ENCODE measurements at regions not wholly inside any gene's neighbourhood (a gene's known extent, or its start where the extent isn't known, plus 50 kb on each side); places are given as distances from the start of the nearest gene placed in this dataset.

DNA sequence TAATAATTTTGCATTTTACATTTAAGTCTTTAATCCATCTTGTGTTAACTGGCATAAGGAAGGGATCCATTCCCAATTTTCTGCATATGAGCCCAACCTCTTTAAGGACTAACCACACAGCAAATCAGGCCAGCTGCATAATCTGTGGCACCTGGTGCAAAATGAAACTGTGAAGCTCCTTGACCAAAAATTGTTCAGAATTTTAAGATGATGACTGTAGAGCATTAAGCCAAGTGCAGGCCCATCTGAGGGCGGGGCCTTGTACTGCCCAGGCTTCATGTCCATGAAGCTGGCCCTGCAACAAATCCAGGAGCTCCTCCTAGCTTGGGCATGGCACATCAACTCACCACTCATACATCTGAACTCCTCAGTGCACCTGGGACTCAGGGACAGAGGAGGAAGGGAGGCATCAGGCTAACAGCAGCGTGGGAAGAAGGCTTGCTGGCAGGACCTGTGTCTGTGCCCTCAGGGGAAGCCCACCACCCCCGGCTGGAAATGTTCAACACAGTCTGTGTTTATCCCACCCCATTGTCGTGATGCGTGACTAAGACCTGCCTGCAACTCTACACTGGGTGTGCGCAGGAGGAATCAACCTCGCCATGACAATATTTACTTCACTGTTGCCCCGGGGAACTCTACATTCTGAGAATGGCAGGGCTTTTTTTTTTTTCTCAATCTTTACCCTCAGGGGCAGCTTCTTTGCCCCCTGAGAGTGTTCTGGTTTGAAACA is 128.9 kb upstream of the SIX2 start:
- ATAC-seq (no peak), DNase-seq (ENCODE audit: low read depth in 1 of 2, low spot score in 1 of 2) (no peak), FAIRE-seq (no peak)
- CTCF ChIA-PET: interaction anchor here (0.9 to 2.6 kb wide), 3 partner anchors 9 to 157 kb away, joined by 3 to 8 read pairs (median 4); no protein-coding TSS in a partner anchor
- Histone ChIP-seq H3K4me1 (no peaks in the 10 kb centered on the region), H3K4me2 (no peak overlapping the region), H3K9me3 (no peaks in the 10 kb centered on the region), H3K4me3 (no peak overlapping the region), H3K27ac (no peak overlapping the region)
- POLR2A ChIA-PET: no interaction called here
- TF ChIP-seq REST (IDR thresholded peaks at IDR 0.05): no peak
- TF ChIP-seq, protein P1, sequence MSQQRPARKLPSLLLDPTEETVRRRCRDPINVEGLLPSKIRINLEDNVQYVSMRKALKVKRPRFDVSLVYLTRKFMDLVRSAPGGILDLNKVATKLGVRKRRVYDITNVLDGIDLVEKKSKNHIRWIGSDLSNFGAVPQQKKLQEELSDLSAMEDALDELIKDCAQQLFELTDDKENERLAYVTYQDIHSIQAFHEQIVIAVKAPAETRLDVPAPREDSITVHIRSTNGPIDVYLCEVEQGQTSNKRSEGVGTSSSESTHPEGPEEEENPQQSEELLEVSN (IDR thresholded peaks at IDR 0.05; ENCODE audit: borderline replicate concordance, low read depth): no peak
- TF ChIP-seq, protein P2, sequence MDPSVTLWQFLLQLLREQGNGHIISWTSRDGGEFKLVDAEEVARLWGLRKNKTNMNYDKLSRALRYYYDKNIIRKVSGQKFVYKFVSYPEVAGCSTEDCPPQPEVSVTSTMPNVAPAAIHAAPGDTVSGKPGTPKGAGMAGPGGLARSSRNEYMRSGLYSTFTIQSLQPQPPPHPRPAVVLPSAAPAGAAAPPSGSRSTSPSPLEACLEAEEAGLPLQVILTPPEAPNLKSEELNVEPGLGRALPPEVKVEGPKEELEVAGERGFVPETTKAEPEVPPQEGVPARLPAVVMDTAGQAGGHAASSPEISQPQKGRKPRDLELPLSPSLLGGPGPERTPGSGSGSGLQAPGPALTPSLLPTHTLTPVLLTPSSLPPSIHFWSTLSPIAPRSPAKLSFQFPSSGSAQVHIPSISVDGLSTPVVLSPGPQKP (IDR thresholded peaks at IDR 0.05; ENCODE audit: low read depth, low read length): no peak
- 81% methylated on average over 8 of the region's 8 CpGs for WGBS (ENCODE audit: missing lambda C conversion rate)

DNA sequence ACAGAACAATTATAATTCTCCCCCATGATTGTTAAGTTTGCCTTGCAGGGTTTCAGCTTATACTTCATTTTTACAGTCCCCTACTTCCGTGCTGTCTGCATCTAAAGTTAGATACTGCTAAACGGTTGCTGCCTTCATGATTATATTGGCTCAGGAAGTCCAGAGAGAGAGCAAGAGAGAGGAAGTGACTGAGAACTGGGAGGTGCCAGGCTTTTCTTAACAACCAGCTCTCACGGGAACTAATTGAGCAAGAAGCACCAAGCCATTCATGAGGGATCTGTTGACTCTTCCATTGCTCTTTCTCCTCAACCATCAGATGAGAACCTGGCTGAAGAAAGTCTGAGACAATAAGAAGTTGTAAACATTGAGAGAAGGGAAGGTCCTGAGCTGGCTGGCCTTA is 125.5 kb upstream of the SIX2 start:
- H3K9me3 ChIP-seq: no peaks in the 10 kb centered on the region
- WGBS (ENCODE audit: missing lambda C conversion rate): 25% methylated on average over 3 of the region's 3 CpGs
- ChIA-PET CTCF (interaction anchor here (0.6 to 0.7 kb wide), 2 partner anchors 25 to 1089 kb away, joined by 3 to 4 read pairs; no protein-coding TSS in a partner anchor), POLR2A (no interaction called here)
- 0 out of 3 replicates have a peak, but pooled peaks cover 3% of the 10 kb centered on the region for H3K4me1 ChIP-seq
- no peak for ATAC-seq
- TF ChIP-seq TFCP2L1 (CRISPR knock-in tag; IDR thresholded peaks at IDR 0.05): no peak
- TF ChIP-seq HMGXB4 (CRISPR knock-in tag; IDR thresholded peaks at IDR 0.05; ENCODE audit: borderline replicate concordance): no peak
- TF ChIP-seq POLR2AphosphoS2 (conservative IDR thresholded peaks at IDR 0.05; ENCODE audit: low read length): no peak
- no peak for TF ChIP-seq TP53 (CRISPR knock-in tag; IDR thresholded peaks at IDR 0.05)
- no peak overlapping the region for H3K27ac ChIP-seq
- no peak overlapping the region for H3K4me2 ChIP-seq
- no peak overlapping the region for H3K4me3 ChIP-seq
- DNase-seq (ENCODE audit: low read depth in 1 of 2, low spot score in 1 of 2): peak in 1 of 2 experiments; percentile 11
- no peak for FAIRE-seq

DNA sequence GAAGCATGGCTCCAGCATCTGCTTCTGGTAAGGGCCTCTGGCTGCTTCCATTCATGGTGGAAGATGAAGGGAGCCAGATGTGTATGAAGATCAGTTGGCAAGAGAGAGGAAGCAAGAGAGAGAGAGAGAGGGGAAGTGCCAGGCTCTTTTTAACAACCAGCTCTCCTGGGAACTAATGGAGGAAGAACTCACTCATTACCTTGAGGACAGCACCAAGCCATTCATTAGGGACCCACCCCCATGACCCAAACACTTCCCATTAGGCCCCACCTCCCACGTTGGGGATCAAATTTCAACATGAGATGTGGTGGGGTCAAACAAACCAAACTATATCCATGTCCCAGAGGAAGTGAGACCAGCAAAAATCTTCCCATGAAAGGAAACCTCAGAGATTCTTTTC is 124.8 kb upstream of the SIX2 start:
- ChIA-PET POLR2A (no interaction called here), CTCF (interaction anchor here (1.1 kb wide), 2 partner anchors 132 to 360 kb away, joined by 3 read pairs; no protein-coding TSS in a partner anchor)
- TF ChIP-seq RARB (CRISPR knock-in tag; IDR thresholded peaks at IDR 0.05): no peak
- no peak for TF ChIP-seq FOSB (CRISPR knock-in tag; IDR thresholded peaks at IDR 0.05)
- no peak for TF ChIP-seq HOXB5 (CRISPR knock-in tag; IDR thresholded peaks at IDR 0.05)
- TF ChIP-seq, protein P3, sequence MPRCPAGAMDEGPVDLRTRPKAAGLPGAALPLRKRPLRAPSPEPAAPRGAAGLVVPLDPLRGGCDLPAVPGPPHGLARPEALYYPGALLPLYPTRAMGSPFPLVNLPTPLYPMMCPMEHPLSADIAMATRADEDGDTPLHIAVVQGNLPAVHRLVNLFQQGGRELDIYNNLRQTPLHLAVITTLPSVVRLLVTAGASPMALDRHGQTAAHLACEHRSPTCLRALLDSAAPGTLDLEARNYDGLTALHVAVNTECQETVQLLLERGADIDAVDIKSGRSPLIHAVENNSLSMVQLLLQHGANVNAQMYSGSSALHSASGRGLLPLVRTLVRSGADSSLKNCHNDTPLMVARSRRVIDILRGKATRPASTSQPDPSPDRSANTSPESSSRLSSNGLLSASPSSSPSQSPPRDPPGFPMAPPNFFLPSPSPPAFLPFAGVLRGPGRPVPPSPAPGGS (IDR thresholded peaks at IDR 0.05): no peak
- H3K4me1 ChIP-seq: peaks cover 6% of the 10 kb centered on the region
- DNase-seq (ENCODE audit: low read depth in 1 of 2, low spot score in 1 of 2): no peak
- no peak overlapping the region for H3K27ac ChIP-seq
- no peak for ATAC-seq
- no peak overlapping the region for H3K4me2 ChIP-seq
- no peak for FAIRE-seq
- H3K9me3 ChIP-seq: no peaks in the 10 kb centered on the region
- WGBS (ENCODE audit: missing lambda C conversion rate): 0% methylated on average over 1 of the region's 1 CpG
- no peak overlapping the region for H3K4me3 ChIP-seq

All from A549 (cell line).